ENCODE measurements at regions not wholly inside any gene's neighbourhood (a gene's known extent, or its start where the extent isn't known, plus 50 kb on each side); places are given as distances from the start of the nearest gene placed in this dataset.

GRCh38 chr11:98434296-98434695 is 586.5 kb upstream of the CNTN5 start:
- TF ChIP-seq POLR2AphosphoS5 (IDR thresholded peaks at IDR 0.05; ENCODE audit: insufficient read depth, low read depth, low read length): no peak
- no peak for TF ChIP-seq CTCF (IDR thresholded peaks at IDR 0.05; ENCODE audit: extremely low read depth in 1 of 2, insufficient read depth in 1 of 2, low read depth in 1 of 2, low read length in 2 of 2)
- no peak for TF ChIP-seq MAX (IDR thresholded peaks at IDR 0.05; ENCODE audit: insufficient read depth, insufficient read length)
- no peak for TF ChIP-seq POLR2A (IDR thresholded peaks at IDR 0.05; ENCODE audit: low read depth, low read length)
- no peak for TF ChIP-seq EZH2 (IDR thresholded peaks at IDR 0.05; ENCODE audit: borderline replicate concordance, low read depth, low read length, severe bottlenecking)
- no peak for TF ChIP-seq MYC (IDR thresholded peaks at IDR 0.05; ENCODE audit: low read depth, low read length)
- no peak for TF ChIP-seq JUN (IDR thresholded peaks at IDR 0.05; ENCODE audit: borderline replicate concordance, insufficient read depth, insufficient read length, low read depth)
- TF ChIP-seq FOS (IDR thresholded peaks at IDR 0.05; ENCODE audit: borderline replicate concordance, insufficient read depth, low read length): no peak
- TF ChIP-seq GATA2 (IDR thresholded peaks at IDR 0.05; ENCODE audit: insufficient read depth, insufficient read length, low read depth, low read length): no peak

All from endothelial cell of umbilical vein (primary cell).